Endothelial cell (in vitro differentiated cells): ENCODE measurements at regions not wholly inside any gene's neighbourhood (a gene's known extent, or its start where the extent isn't known, plus 50 kb on each side); places are given as distances from the start of the nearest gene placed in this dataset.
"Not testable (repeated sequence)": the region's sequence is repeated elsewhere in the genome, so short reads cannot be mapped to it uniquely, and the experiment has no call there.

Experiments
- DNase-seq: peaks from one replicate; pipeline ENCODE4 v3.0.0; 2021; ENCODE audit warnings: low spot score
- H3K27ac Mint-ChIP-seq: one replicate; pipeline ENCODE4 v1.8.0; 2021; ENCODE audit warnings: mixed read lengths, inconsistent platforms; ENCODE audit not compliant: unreplicated experiment
- H3K27me3 Mint-ChIP-seq: one replicate; pipeline ENCODE4 v1.8.0; 2021; ENCODE audit warnings: mild to moderate bottlenecking, moderate library complexity, mixed read lengths, inconsistent platforms; ENCODE audit not compliant: unreplicated experiment
- H3K36me3 Mint-ChIP-seq: one replicate; pipeline ENCODE4 v1.8.0; 2021; ENCODE audit warnings: mild to moderate bottlenecking, low read depth, mixed read lengths, inconsistent platforms; ENCODE audit not compliant: unreplicated experiment
- H3K4me1 Mint-ChIP-seq: one replicate; pipeline ENCODE4 v1.8.0; 2021; ENCODE audit warnings: mild to moderate bottlenecking, mixed read lengths, inconsistent platforms; ENCODE audit not compliant: unreplicated experiment
- H3K4me3 Mint-ChIP-seq: one replicate; pipeline ENCODE4 v1.8.0; 2021; ENCODE audit warnings: mild to moderate bottlenecking, mixed read lengths, inconsistent platforms; ENCODE audit not compliant: unreplicated experiment
- H3K9me3 Mint-ChIP-seq: one replicate; pipeline ENCODE4 v1.8.0; 2021; ENCODE audit warnings: mixed read lengths, inconsistent platforms; ENCODE audit not compliant: unreplicated experiment
- TF ChIP-seq, protein P1 (sequence below): fragments of 200-600 bp; sonication (generic); IDR thresholded peaks from one replicate; pipeline ENCODE4 v1.5.0; 2021; ENCODE audit warnings: antibody characterized with exemption; ENCODE audit not compliant: unreplicated experiment

DNA sequence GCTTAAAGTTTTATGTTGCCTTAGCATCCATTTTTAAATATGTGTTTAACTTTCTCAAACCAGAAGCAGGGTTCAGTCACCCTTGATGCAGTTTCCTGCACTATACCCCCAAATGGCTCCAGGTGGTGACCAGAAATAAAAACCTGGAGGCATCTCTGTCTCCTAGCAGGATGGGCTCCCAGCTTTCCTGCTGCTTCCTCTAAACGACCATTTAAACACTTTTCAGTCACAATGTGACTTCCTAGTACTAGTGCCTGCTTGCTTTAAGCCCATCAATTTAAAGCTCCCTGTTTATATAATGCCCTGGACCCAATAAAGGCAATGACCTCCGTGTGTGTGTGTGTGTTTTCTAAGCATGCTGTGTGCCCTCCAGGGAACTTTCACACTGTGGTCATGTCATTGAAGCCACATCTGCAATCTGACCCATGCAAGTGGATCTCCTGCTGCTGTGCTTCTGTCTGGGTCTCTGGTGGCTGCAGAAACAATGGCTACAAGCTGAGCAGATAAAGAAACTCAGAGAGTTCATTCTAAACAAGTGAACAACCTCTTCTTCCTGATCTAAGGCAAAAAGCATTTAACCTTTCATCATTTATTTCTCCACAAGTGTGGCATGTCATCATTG, 175.3 kb downstream of the SPATA31A6 start:
- H3K27ac Mint-ChIP-seq, H3K9me3 Mint-ChIP-seq, H3K4me3 Mint-ChIP-seq, DNase-seq, H3K4me1 Mint-ChIP-seq, H3K36me3 Mint-ChIP-seq, H3K27me3 Mint-ChIP-seq: not testable (repeated sequence)

DNA sequence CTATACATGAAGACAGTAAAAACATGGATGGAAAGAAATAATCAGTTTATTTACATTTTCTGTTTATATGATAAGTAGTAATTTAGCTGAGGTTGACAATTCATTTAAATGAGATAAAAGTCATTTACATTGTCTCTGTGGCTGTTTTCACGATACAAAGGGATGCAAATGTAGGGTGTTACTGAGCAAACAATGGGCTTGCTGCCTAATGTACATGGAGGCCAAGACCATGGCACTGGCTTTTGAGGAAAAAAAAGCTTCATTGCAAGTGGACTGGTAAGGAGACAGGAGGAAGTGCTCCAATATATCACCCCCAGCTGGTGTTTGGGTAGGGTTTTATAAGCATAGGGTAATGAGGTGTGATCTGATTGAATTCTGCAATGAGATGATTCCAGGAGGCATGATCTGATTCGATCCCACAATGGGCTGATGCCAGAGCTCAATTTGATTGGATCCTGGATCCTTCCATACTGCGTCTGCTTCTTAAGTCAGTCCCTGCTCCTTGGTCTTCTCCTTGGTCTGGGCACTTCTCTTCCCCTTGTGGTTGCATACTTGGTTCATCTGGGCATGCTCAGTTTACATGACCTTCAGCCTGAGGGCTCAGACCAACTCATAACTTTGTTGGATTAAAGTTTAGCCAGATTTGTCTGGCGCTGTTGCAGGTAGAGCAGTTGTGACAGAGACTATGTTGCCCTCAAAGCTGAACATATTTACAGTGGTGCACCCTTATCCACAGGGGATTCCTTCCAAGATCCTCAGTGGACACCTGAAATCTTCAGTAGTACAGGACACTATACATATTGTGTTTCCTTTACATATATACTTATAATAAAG, 181.2 kb downstream of the SPATA31A6 start:
- not testable (repeated sequence) for H3K27me3 Mint-ChIP-seq, H3K36me3 Mint-ChIP-seq, H3K4me1 Mint-ChIP-seq, H3K9me3 Mint-ChIP-seq, H3K27ac Mint-ChIP-seq, DNase-seq, H3K4me3 Mint-ChIP-seq

DNA sequence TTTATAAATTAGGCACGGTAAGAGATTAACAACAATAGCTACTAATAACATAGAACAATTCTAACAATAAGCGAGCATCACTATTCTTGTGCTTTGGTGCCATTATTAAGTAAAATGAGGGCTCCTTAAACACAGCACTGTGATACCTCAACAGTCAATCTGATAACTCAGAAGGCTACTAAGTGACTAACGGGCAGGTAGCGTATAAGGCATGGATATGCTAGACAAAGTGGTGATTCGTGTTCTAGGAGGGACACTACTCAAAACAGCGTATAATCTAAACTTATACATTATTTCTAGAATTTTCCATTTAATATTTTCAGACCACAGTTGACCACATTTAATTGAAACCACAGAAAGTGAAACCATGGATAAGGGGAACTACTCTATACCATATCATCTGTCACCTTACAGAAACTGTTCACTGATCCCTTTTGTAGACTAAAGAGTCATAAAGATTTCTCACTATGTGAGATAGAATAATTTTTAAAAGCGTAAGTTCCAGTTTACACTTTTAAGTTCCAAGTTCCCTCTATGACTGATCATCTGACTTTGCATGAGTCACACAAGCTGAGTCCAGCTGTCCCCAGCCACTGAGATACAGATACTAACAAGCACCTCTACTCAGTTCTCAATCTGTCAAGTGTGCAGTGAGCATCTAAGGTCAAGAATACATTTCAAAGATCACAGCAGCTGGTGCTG, 181.9 kb downstream of the SPATA31A6 start:
- H3K9me3 Mint-ChIP-seq, H3K36me3 Mint-ChIP-seq, H3K27ac Mint-ChIP-seq, H3K4me3 Mint-ChIP-seq, H3K27me3 Mint-ChIP-seq, H3K4me1 Mint-ChIP-seq, DNase-seq: not testable (repeated sequence)

DNA sequence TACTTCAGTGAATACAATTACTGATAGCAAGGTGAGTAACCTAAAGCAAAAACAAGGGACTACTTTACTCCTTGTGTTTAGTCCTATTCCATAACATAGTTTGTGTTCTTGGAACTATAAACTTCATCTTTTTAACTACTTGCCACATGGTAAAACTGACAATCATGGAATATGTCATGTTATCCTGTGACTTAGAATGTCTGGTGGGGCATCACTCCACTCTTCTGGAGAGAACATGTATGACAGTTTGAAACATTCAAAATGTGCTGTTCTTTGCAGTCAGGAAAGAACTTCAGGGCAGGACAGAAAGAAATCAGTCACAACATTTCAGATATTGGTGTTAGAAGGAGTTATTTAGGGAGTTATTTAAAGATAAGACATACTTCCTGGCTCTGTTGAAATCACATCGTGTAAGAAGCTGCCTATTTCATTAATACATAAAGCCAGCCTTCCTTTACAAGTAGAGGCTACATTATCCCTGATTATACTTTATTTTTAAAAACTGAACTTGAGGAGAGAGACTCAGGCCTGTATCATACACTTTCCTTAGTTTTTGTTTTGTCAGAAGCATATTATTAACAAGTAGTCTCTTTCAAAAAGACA, 184.9 kb downstream of the SPATA31A6 start:
- H3K27ac Mint-ChIP-seq, H3K27me3 Mint-ChIP-seq, H3K4me3 Mint-ChIP-seq, DNase-seq, H3K36me3 Mint-ChIP-seq, H3K9me3 Mint-ChIP-seq, H3K4me1 Mint-ChIP-seq: not testable (repeated sequence)

DNA sequence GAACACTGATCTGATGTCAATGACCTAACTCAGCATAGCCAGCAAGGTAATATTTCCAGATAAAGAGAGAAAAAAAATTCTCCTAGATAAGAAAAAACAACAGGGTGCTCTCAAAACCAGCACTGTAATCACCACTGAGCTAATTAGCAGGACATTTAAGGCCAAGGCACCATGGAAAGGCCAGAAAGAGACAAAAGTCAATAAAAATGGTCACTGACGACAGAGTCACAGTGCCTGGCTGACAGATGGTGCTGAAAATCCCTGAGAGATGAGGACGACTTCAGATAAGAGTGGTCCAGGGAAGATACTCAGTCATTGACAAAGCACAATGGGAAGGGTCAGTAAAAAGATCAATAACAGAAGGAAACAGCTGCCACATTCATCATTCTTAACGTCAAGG, 186.7 kb downstream of the SPATA31A6 start:
- H3K27ac Mint-ChIP-seq, H3K4me1 Mint-ChIP-seq, H3K9me3 Mint-ChIP-seq, H3K36me3 Mint-ChIP-seq, H3K4me3 Mint-ChIP-seq, DNase-seq, H3K27me3 Mint-ChIP-seq: not testable (repeated sequence)

DNA sequence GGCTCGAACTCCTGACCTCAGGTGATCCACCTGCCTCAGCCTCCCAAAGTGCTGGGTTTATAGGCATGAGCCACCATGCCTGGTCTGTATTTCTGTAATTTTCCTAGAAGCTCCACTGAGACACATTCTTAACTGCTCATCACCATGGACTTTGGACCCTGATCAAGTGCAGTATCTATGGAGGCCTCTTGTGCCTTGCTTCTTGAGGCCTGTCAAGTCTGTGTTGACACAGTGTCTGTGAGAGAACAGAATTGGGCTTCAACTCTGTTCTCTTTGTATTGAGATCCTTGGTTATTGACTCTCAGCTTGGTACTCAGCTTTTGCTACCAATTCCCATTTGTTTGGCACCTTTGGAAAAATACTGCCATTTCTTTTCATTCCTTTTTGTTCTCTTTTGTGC, 188.0 kb downstream of the SPATA31A6 start:
- not testable (repeated sequence) for H3K4me1 Mint-ChIP-seq, H3K36me3 Mint-ChIP-seq, H3K9me3 Mint-ChIP-seq, DNase-seq, H3K27me3 Mint-ChIP-seq, H3K27ac Mint-ChIP-seq, H3K4me3 Mint-ChIP-seq

DNA sequence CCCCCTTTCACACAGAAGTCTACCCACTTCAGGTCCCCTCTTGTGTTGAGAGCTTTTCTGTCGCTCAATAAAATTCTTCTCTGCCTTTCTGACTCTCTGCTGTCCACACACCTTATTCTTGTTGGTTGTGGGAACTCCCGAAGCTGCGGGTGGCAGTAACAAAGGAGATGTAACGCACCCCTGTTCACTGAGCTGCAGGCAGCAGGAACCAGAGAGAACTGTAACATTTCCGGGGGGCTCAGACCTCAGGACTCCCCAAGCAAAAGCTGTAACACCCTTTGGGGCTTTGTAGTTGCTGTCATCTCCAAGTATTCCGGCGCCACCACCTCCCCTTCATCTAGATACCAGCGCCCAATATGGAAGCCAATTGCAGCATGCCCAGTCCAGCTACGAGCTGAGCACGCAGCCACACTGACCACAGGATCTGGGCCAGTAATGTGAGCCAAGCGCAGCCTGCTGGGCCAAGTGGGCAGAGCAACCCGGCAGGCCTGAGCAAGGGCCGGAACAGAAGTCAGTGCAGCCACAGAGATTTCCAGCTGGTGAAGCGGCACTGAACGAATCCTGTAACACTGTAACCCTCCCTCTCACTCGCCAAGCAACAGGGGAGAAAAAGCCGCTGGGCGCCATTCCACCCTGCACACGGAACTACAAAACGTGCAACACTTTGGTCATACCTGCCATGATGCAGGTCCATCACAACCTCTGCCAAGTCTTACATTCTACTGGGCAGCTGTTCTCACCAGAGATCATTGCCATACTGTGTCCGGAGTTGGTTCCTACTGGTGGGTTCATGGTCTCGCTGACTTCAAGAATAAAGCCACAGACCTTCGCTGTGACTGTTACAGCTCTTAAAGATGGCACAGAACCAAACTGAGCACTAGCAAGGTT, 194.3 kb downstream of the SPATA31A6 start:
- not testable (repeated sequence) for H3K27me3 Mint-ChIP-seq, H3K4me3 Mint-ChIP-seq, H3K36me3 Mint-ChIP-seq, DNase-seq, H3K27ac Mint-ChIP-seq, H3K4me1 Mint-ChIP-seq
- H3K9me3 Mint-ChIP-seq, result peaks cover 15% of the 10 kb centered on the region

DNA sequence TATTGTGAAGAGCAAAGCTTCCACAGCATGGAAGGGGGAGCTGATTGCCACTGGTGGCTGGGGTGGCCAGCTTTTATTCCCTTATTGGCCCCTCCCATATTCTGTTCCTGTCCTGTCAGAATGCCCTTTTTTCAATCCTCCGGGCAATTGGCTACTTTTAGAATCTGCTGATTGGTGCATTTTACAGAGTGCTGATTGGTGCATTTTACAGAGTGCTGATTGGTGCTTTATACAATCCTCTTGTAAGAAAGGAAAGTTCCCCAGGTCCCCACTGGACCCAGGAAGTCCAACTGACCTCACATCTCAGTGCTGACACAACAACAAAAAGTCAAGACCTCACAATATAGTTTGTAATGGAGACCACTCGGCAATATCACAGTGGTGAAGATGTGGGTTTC, 195.0 kb downstream of the SPATA31A6 start:
- DNase-seq, result no peak
- no peaks in the 10 kb centered on the region for H3K4me1 Mint-ChIP-seq
- TF ChIP-seq, protein P1, sequence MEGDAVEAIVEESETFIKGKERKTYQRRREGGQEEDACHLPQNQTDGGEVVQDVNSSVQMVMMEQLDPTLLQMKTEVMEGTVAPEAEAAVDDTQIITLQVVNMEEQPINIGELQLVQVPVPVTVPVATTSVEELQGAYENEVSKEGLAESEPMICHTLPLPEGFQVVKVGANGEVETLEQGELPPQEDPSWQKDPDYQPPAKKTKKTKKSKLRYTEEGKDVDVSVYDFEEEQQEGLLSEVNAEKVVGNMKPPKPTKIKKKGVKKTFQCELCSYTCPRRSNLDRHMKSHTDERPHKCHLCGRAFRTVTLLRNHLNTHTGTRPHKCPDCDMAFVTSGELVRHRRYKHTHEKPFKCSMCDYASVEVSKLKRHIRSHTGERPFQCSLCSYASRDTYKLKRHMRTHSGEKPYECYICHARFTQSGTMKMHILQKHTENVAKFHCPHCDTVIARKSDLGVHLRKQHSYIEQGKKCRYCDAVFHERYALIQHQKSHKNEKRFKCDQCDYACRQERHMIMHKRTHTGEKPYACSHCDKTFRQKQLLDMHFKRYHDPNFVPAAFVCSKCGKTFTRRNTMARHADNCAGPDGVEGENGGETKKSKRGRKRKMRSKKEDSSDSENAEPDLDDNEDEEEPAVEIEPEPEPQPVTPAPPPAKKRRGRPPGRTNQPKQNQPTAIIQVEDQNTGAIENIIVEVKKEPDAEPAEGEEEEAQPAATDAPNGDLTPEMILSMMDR, result no peak
- no peaks in the 10 kb centered on the region for H3K27me3 Mint-ChIP-seq
- no peaks in the 10 kb centered on the region for H3K36me3 Mint-ChIP-seq
- no peak overlapping the region for H3K4me3 Mint-ChIP-seq
- peaks cover 15% of the 10 kb centered on the region for H3K9me3 Mint-ChIP-seq
- no peak overlapping the region for H3K27ac Mint-ChIP-seq

DNA sequence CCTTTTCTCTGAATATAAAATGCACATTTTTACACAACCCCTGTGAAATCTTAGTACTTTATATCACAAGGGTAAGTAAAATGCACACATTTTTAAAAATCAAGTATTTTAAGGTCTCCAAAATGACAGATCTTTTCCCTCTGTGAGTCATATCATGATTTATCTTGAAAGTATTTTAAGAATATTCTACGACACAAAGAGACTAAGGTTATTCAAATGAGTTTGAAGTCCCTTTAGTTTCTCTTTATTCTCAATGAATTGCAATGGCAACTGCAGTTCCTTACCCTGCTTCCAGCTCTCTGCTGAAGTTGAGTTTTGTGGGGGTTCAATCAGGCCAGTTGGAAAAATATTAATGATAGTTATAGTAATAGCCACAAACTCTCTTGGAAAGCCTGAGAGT, 196.1 kb downstream of the SPATA31A6 start:
- H3K4me3 Mint-ChIP-seq, H3K27ac Mint-ChIP-seq, DNase-seq, H3K4me1 Mint-ChIP-seq, H3K27me3 Mint-ChIP-seq, H3K36me3 Mint-ChIP-seq: not testable (repeated sequence)
- H3K9me3 Mint-ChIP-seq, result peaks cover 15% of the 10 kb centered on the region

DNA sequence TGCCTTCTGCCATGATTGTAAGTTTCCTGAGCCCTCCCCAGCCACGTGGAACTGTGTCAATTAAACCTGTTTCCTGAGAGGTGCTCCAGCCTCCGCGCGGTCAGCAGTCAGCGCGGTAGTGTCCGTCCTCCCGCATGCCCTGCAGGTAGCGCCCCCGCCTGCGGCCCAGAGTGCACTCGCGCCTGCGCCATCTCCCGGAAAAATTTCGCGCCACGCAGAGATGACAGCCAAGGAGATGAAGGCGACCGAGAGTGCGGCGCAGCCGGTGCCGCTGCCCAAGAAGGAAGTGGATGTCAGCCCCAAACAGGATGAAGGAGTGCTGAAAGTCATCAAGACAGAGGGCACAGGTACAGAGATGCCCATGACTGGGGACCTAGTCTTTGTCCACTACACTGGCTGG, 201.1 kb downstream of the SPATA31A6 start:
- H3K4me1 Mint-ChIP-seq, DNase-seq, H3K4me3 Mint-ChIP-seq, H3K27ac Mint-ChIP-seq, H3K9me3 Mint-ChIP-seq, H3K27me3 Mint-ChIP-seq, H3K36me3 Mint-ChIP-seq: not testable (repeated sequence)
